CD4-positive, alpha-beta T cell (primary cell): ENCODE measurements at regions not wholly inside any gene's neighbourhood (a gene's known extent, or its start where the extent isn't known, plus 50 kb on each side); places are given as distances from the start of the nearest gene placed in this dataset.

Source experiments
- ATAC-seq: fragments of 200-7000 bp; cut with Tn5 transposase; one replicate; pipeline ENCODE4 v1.10.0; 2022; ENCODE audit warnings: mild to moderate bottlenecking; ENCODE audit not compliant: poor library complexity
- CTCF ChIA-PET: fragments of 350-600 bp; sonication (Branson Sonifier 250); formaldehyde crosslinking; loops from one replicate; lab custom pipeline; 2021; ENCODE audit warnings: antibody characterized with exemption, inconsistent platforms; lab: Charles Lee
- POLR2A ChIA-PET: fragments of 350-600 bp; sonication (Branson Sonifier 250); formaldehyde crosslinking; loops from one replicate; lab custom pipeline; 2021; ENCODE audit warnings: antibody characterized with exemption, inconsistent platforms; lab: Charles Lee
- DNase-seq, 14 experiments: peaks; one replicate each; pipeline ENCODE4 v3.0.0-alpha.2; 2013 to 2020; ENCODE audit warnings: mixed read lengths in 2 of 14
- H3K27ac ChIP-seq, 2 donors: one replicate each; pipeline versions ENCODE4 v1.5.1 to v1.7.0; 2013; ENCODE audit warnings: low read length in 2 of 2, low read depth in 1 of 2, mild to moderate bottlenecking in 1 of 2
- H3K27me3 ChIP-seq, 2 experiments: 1 replicate in 1 of 2; 2 replicates in 1 of 2; pipeline versions ENCODE4 v1.6.1 to v1.7.0; 2013; ENCODE audit warnings: low read length in 2 of 2, control low read depth in 1 of 2, mild to moderate bottlenecking in 1 of 2, moderate library complexity in 1 of 2; ENCODE audit not compliant: insufficient read depth in 2 of 2, control insufficient read depth in 1 of 2
- H3K36me3 ChIP-seq: one replicate; pipeline ENCODE4 v1.6.1; 2013; ENCODE audit warnings: low read length, control low read depth; ENCODE audit not compliant: insufficient read depth
- H3K4me1 ChIP-seq: one replicate; pipeline ENCODE4 v1.6.1; 2013; ENCODE audit warnings: low read length, control low read depth; ENCODE audit not compliant: insufficient read depth
- H3K4me3 ChIP-seq: one replicate; pipeline ENCODE4 v1.5.1; 2013; ENCODE audit warnings: mild to moderate bottlenecking, low read length, moderate library complexity
- H3K9me3 ChIP-seq, 2 experiments: 1 replicate in 1 of 2; 2 replicates in 1 of 2; pipeline versions ENCODE4 v1.6.1 to v1.7.0; 2013; ENCODE audit warnings: low read length in 2 of 2, mild to moderate bottlenecking in 2 of 2, control low read depth in 1 of 2, moderate library complexity in 1 of 2; ENCODE audit not compliant: control insufficient read depth in 1 of 2, insufficient read depth in 1 of 2
- H3K27ac Mint-ChIP-seq: one replicate; pipeline ENCODE4 v1.8.0; 2020; ENCODE audit warnings: mixed read lengths
- H3K27me3 Mint-ChIP-seq: one replicate; pipeline ENCODE4 v1.8.0; 2021; ENCODE audit warnings: mixed read lengths
- H3K36me3 Mint-ChIP-seq: one replicate; pipeline ENCODE4 v1.8.0; 2021; ENCODE audit warnings: low read depth, mixed read lengths
- H3K4me1 Mint-ChIP-seq: one replicate; pipeline ENCODE4 v1.8.0; 2021; ENCODE audit warnings: low read depth, mixed read lengths
- H3K4me3 Mint-ChIP-seq: one replicate; pipeline ENCODE4 v1.8.0; 2020; ENCODE audit warnings: mild to moderate bottlenecking, mixed read lengths
- H3K9me3 Mint-ChIP-seq: one replicate; pipeline ENCODE4 v1.8.0; 2020; ENCODE audit warnings: mixed read lengths
- intact Hi-C, 2 experiments: fragments of 100-400 bp; cut with DNase I in 1 of 2; cut with micrococcal nuclease in 1 of 2; formaldehyde crosslinking; loops; one replicate each; pipeline versions ENCODE4 v1.15.1 to v1.9.0; 2023 to 2025; cut with DNase I, micrococcal nuclease
- TF ChIP-seq, protein P1 (sequence below): fragments of 200-600 bp; IDR thresholded peaks from one replicate; pipeline ENCODE4 v1.8.0; 2022; ENCODE audit warnings: antibody characterized with exemption, mild to moderate bottlenecking

DNA sequence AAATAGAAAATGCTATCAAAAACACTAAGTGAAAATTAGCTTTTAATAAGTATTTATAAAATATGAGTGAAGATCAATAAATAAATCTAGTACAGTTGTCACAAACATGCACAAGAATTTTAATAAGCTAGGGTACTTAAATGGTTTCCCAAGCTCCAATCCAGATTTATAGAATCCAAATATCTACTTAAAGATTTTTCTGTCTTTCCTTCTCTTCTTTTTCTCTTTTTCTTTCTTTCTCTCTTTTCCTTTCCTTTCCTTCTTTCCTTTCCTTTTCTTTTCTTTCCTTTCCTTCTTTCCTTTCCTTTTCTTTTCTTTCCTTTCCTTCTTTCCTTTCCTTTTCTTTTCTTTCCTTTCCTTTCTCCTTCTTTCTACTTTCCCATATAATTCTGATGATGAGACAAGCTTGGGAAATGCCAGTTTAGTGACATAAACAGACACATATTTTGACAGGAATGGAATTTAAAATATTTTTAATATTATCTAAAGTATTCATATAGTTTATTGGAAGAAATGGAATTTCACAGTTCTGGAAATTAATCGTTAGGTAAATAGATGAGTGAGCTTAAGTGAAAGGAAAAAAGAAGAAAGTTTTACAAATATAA, 832.8 kb downstream of the NR2F1-AS1 start:
- no peaks in the 10 kb centered on the region for H3K36me3 Mint-ChIP-seq

DNA sequence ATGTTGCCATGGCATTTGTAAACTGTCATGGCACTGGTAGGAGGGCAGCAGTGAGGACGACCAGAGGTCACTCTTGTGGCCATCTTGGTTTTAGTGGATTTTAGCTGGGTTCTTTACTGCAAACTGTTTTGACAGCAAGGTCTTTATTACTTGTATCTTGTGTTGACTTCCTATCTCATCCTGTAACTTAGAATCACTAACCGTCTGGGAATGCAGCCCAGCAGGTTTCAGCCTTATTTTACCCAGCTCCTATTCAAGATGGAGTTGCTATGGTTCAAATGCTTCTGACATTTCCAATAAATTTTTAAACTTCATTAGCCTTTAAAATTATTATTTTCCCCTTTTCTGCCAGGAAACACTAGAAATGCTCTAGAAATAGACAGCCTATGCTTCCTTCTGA, 839.1 kb downstream of the NR2F1-AS1 start:
- no peaks in the 10 kb centered on the region for H3K4me1 ChIP-seq
- H3K9me3 ChIP-seq: no peaks in the 10 kb centered on the region
- Mint-ChIP-seq H3K36me3 (no peaks in the 10 kb centered on the region), H3K27ac (no peak overlapping the region), H3K4me1 (no peaks in the 10 kb centered on the region), H3K27me3 (no peaks in the 10 kb centered on the region), H3K4me3 (no peak overlapping the region), H3K9me3 (peaks cover 14% of the 10 kb centered on the region)
- no peak overlapping the region for H3K27ac ChIP-seq
- ATAC-seq (no peak), DNase-seq (no peak)
- ChIA-PET POLR2A (no interaction called here), CTCF (no interaction called here)
- H3K27me3 ChIP-seq: no peaks in the 10 kb centered on the region
- intact Hi-C loops: no loop called here
- H3K36me3 ChIP-seq: no peaks in the 10 kb centered on the region
- no peak overlapping the region for H3K4me3 ChIP-seq
- TF ChIP-seq, protein P1, sequence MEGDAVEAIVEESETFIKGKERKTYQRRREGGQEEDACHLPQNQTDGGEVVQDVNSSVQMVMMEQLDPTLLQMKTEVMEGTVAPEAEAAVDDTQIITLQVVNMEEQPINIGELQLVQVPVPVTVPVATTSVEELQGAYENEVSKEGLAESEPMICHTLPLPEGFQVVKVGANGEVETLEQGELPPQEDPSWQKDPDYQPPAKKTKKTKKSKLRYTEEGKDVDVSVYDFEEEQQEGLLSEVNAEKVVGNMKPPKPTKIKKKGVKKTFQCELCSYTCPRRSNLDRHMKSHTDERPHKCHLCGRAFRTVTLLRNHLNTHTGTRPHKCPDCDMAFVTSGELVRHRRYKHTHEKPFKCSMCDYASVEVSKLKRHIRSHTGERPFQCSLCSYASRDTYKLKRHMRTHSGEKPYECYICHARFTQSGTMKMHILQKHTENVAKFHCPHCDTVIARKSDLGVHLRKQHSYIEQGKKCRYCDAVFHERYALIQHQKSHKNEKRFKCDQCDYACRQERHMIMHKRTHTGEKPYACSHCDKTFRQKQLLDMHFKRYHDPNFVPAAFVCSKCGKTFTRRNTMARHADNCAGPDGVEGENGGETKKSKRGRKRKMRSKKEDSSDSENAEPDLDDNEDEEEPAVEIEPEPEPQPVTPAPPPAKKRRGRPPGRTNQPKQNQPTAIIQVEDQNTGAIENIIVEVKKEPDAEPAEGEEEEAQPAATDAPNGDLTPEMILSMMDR: no peak

More for the DNA sequence above, 832.8 kb downstream of the NR2F1-AS1 start:
- ChIA-PET CTCF (no interaction called here), POLR2A (no interaction called here)
- TF ChIP-seq, protein P1: no peak
- H3K9me3 ChIP-seq: no peaks in the 10 kb centered on the region
- no peak overlapping the region for H3K4me3 ChIP-seq
- H3K4me1 ChIP-seq: no peaks in the 10 kb centered on the region
- no peak overlapping the region for H3K4me3 Mint-ChIP-seq
- intact Hi-C loops: no loop called here
- no peaks in the 10 kb centered on the region for H3K36me3 ChIP-seq
- no peaks in the 10 kb centered on the region for H3K4me1 Mint-ChIP-seq
- no peak overlapping the region for H3K27ac Mint-ChIP-seq
- ATAC-seq (no peak), DNase-seq (no peak)
- no peak overlapping the region for H3K27ac ChIP-seq
- H3K9me3 Mint-ChIP-seq: peaks cover 9% of the 10 kb centered on the region
- H3K27me3 ChIP-seq: no peaks in the 10 kb centered on the region
- H3K27me3 Mint-ChIP-seq: no peaks in the 10 kb centered on the region

DNA sequence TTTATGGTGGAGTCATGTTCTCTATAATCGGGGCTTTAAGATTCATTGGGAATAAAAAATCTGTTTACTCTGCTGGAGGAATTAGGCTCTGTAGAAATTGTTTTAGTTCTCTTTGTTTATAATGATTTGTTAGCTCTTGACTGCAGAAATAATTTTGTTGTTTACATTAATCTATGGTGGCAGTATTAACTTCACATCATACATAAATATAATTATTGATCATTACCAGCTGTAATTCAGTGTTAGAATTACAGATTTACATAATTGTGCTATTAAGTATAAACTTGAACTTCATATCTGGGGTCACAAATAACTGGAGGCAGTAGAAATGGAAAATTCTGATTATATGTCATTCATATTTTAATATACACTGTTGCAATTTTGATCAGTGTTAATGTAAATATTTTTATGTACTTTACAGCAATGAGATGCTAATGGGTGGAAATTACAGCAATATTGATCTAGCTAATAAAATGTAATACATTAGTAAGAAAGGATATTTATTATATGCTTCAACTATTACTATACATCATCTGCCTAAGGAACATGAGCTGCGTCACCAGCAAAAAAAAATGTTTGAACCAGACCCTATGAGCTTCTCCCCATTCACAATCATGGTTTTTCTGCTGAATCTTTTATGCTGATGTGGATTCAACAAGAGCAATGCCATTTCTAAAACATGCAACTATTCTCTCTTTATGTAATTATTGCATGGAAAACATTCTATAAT, 846.6 kb downstream of the NR2F1-AS1 start:
- H3K4me1 ChIP-seq: no peaks in the 10 kb centered on the region
- H3K27me3 ChIP-seq: no peaks in the 10 kb centered on the region
- Mint-ChIP-seq H3K27ac (no peak overlapping the region), H3K4me3 (no peak overlapping the region), H3K27me3 (no peaks in the 10 kb centered on the region), H3K36me3 (no peaks in the 10 kb centered on the region), H3K9me3 (peaks cover 8% of the 10 kb centered on the region), H3K4me1 (no peaks in the 10 kb centered on the region)
- CTCF ChIA-PET: no interaction called here
- no peaks in the 10 kb centered on the region for H3K9me3 ChIP-seq
- H3K27ac ChIP-seq: no peak overlapping the region
- intact Hi-C loops: no loop called here
- POLR2A ChIA-PET: no interaction called here
- DNase-seq (no peak), ATAC-seq (no peak)
- no peaks in the 10 kb centered on the region for H3K36me3 ChIP-seq
- no peak overlapping the region for H3K4me3 ChIP-seq
- TF ChIP-seq, protein P1: no peak
